ENCODE measurements at regions not wholly inside any gene's neighbourhood (a gene's known extent, or its start where the extent isn't known, plus 50 kb on each side); places are given as distances from the start of the nearest gene placed in this dataset.
"Not testable (repeated sequence)": the region's sequence is repeated elsewhere in the genome, so short reads cannot be mapped to it uniquely, and the experiment has no call there.

- Mint-ChIP-seq H3K9me3 (peaks cover 2 to 5% (median 4%) of the 10 kb centered on the region in 3 donors), H3K27me3 (peaks cover 3 to 5% of the 10 kb centered on the region in 2 donors), H3K36me3 (no peaks in the 10 kb centered on the region), H3K27ac (no peak overlapping the region), H3K4me1 (no peaks in the 10 kb centered on the region), H3K4me3 (no peak overlapping the region)
- ChIA-PET CTCF (no interaction called here), POLR2A (interaction anchor here in 1 of 2 donors (0.6 kb wide), 1 partner anchor 26 kb away, joined by 3 read pairs; no protein-coding TSS in a partner anchor)
- Histone ChIP-seq H3K9me3 (no peaks in the 10 kb centered on the region), H3K27me3 (replicated peaks in 1 of 2; ENCODE audit: control insufficient read depth in 2 of 2, extremely low read depth in 1 of 2, insufficient read depth in 2 of 2, low read length in 1 of 2) (peaks cover 0 to 4% of the 10 kb centered on the region in 2 experiments), H3K4me3 (ENCODE audit: control insufficient read depth in 1 of 2, extremely low read depth in 1 of 2, low read length in 1 of 2) (no peak overlapping the region), H3K36me3 (ENCODE audit: control insufficient read depth in 2 of 2, extremely low read depth in 1 of 2, insufficient read depth in 1 of 2, low read length in 1 of 2) (no peaks in the 10 kb centered on the region), H3K4me1 (ENCODE audit: control insufficient read depth in 1 of 2, extremely low read depth in 1 of 2, insufficient read depth in 2 of 2, low read length in 2 of 2) (no peaks in the 10 kb centered on the region), H3K27ac (ENCODE audit: low read length) (no peak overlapping the region)
- DNase-seq (no peak), ATAC-seq (replicated peaks in 1 of 4) (no peak)
- no CpG with 5 or more reads among the region's 7 CpGs for WGBS (ENCODE audit: insufficient coverage)
These were observed 117.7 kb upstream of the CCDC90B start for GRCh38 chr11:83403691-83404389.

GRCh38 chr11:83401506-83402225 lies 115.5 kb upstream of the CCDC90B start:
- Histone ChIP-seq H3K9me3 (no peaks in the 10 kb centered on the region), H3K27ac (ENCODE audit: low read length) (no peak overlapping the region), H3K4me1 (ENCODE audit: control insufficient read depth in 1 of 2, extremely low read depth in 1 of 2, insufficient read depth in 2 of 2, low read length in 2 of 2) (no peaks in the 10 kb centered on the region), H3K36me3 (ENCODE audit: control insufficient read depth in 2 of 2, extremely low read depth in 1 of 2, insufficient read depth in 1 of 2, low read length in 1 of 2) (no peaks in the 10 kb centered on the region), H3K4me3 (ENCODE audit: control insufficient read depth in 1 of 2, extremely low read depth in 1 of 2, low read length in 1 of 2) (no peak overlapping the region), H3K27me3 (replicated peaks in 1 of 2; ENCODE audit: control insufficient read depth in 2 of 2, extremely low read depth in 1 of 2, insufficient read depth in 2 of 2, low read length in 1 of 2) (no peaks in the 10 kb centered on the region)
- ChIA-PET POLR2A (no interaction called here), CTCF (no interaction called here)
- ATAC-seq (replicated peaks in 1 of 4) (no peak), DNase-seq (no peak)
- no peaks in the 10 kb centered on the region for H3K4me1 Mint-ChIP-seq
- no peaks in the 10 kb centered on the region for H3K36me3 Mint-ChIP-seq
- no peak overlapping the region for H3K27ac Mint-ChIP-seq
- H3K4me3 Mint-ChIP-seq, result no peak overlapping the region
- peaks cover 2 to 9% (median 5%) of the 10 kb centered on the region in 3 donors for H3K9me3 Mint-ChIP-seq
- 83% methylated on average over 1 of the region's 1 CpG for WGBS (ENCODE audit: insufficient coverage)
- H3K27me3 Mint-ChIP-seq, result peaks cover 3 to 4% of the 10 kb centered on the region in 2 donors

GRCh38 chr11:83394331-83394730 lies 108.2 kb upstream of the CCDC90B start:
- H3K4me3 Mint-ChIP-seq, result no peak overlapping the region
- peaks cover 5 to 17% (median 12%) of the 10 kb centered on the region in 3 donors for H3K9me3 Mint-ChIP-seq
- DNase-seq (no peak), ATAC-seq (replicated peaks in 1 of 4) (no peak)
- ChIA-PET POLR2A (no interaction called here), CTCF (no interaction called here)
- no CpG with 5 or more reads among the region's 1 CpG for WGBS (ENCODE audit: insufficient coverage)
- Histone ChIP-seq H3K4me1 (ENCODE audit: control insufficient read depth in 1 of 2, extremely low read depth in 1 of 2, insufficient read depth in 2 of 2, low read length in 2 of 2) (no peaks in the 10 kb centered on the region), H3K36me3 (ENCODE audit: control insufficient read depth in 2 of 2, extremely low read depth in 1 of 2, insufficient read depth in 1 of 2, low read length in 1 of 2) (no peaks in the 10 kb centered on the region), H3K9me3 (no peaks in the 10 kb centered on the region), H3K27ac (ENCODE audit: low read length) (no peak overlapping the region), H3K27me3 (replicated peaks in 1 of 2; ENCODE audit: control insufficient read depth in 2 of 2, extremely low read depth in 1 of 2, insufficient read depth in 2 of 2, low read length in 1 of 2) (no peaks in the 10 kb centered on the region), H3K4me3 (ENCODE audit: control insufficient read depth in 1 of 2, extremely low read depth in 1 of 2, low read length in 1 of 2) (no peak overlapping the region)
- H3K27me3 Mint-ChIP-seq, result peaks cover 0 to 4% of the 10 kb centered on the region in 2 donors
- H3K4me1 Mint-ChIP-seq, result no peaks in the 10 kb centered on the region
- H3K27ac Mint-ChIP-seq, result no peak overlapping the region
- no peaks in the 10 kb centered on the region for H3K36me3 Mint-ChIP-seq

- Histone ChIP-seq H3K4me1 (ENCODE audit: control insufficient read depth in 1 of 2, extremely low read depth in 1 of 2, insufficient read depth in 2 of 2, low read length in 2 of 2) (no peaks in the 10 kb centered on the region), H3K9me3 (no peaks in the 10 kb centered on the region), H3K4me3 (ENCODE audit: control insufficient read depth in 1 of 2, extremely low read depth in 1 of 2, low read length in 1 of 2) (no peak overlapping the region), H3K27ac (ENCODE audit: low read length) (no peak overlapping the region), H3K36me3 (ENCODE audit: control insufficient read depth in 2 of 2, extremely low read depth in 1 of 2, insufficient read depth in 1 of 2, low read length in 1 of 2) (no peaks in the 10 kb centered on the region), H3K27me3 (replicated peaks in 1 of 2; ENCODE audit: control insufficient read depth in 2 of 2, extremely low read depth in 1 of 2, insufficient read depth in 2 of 2, low read length in 1 of 2) (no peaks in the 10 kb centered on the region)
- DNase-seq (no peak), ATAC-seq (replicated peaks in 1 of 4) (no peak)
- H3K4me3 Mint-ChIP-seq, result no peak overlapping the region
- peaks cover 0 to 4% of the 10 kb centered on the region in 2 donors for H3K27me3 Mint-ChIP-seq
- POLR2A ChIA-PET, result no interaction called here
- WGBS (ENCODE audit: insufficient coverage), result no CpG with 5 or more reads among the region's 1 CpG
- no peaks in the 10 kb centered on the region for H3K4me1 Mint-ChIP-seq
- no peaks in the 10 kb centered on the region for H3K36me3 Mint-ChIP-seq
- H3K9me3 Mint-ChIP-seq, result peaks cover 7 to 26% (median 8%) of the 10 kb centered on the region in 3 donors
- H3K27ac Mint-ChIP-seq, result no peak overlapping the region
- CTCF ChIA-PET, result interaction anchor here (0.5 to 0.7 kb wide), 2 partner anchors 401 to 466 kb away, joined by 3 to 5 read pairs; no protein-coding TSS in a partner anchor
These were observed 106.4 kb upstream of the CCDC90B start for GRCh38 chr11:83392556-83392955.

GRCh38 chr11:83389975-83390374 lies 103.8 kb upstream of the CCDC90B start:
- H3K36me3 ChIP-seq (ENCODE audit: control insufficient read depth in 2 of 2, extremely low read depth in 1 of 2, insufficient read depth in 1 of 2, low read length in 1 of 2), result no peaks in the 10 kb centered on the region
- no peaks in the 10 kb centered on the region for H3K9me3 ChIP-seq
- no peak overlapping the region for H3K4me3 ChIP-seq (ENCODE audit: control insufficient read depth in 1 of 2, extremely low read depth in 1 of 2, low read length in 1 of 2)
- ChIA-PET CTCF (no interaction called here), POLR2A (no interaction called here)
- no peaks in the 10 kb centered on the region for H3K4me1 ChIP-seq (ENCODE audit: control insufficient read depth in 1 of 2, extremely low read depth in 1 of 2, insufficient read depth in 2 of 2, low read length in 2 of 2)
- no peak overlapping the region for H3K4me3 Mint-ChIP-seq
- H3K36me3 Mint-ChIP-seq, result no peaks in the 10 kb centered on the region
- H3K4me1 Mint-ChIP-seq, result no peaks in the 10 kb centered on the region
- 40% methylated on average over 1 of the region's 1 CpG for WGBS (ENCODE audit: insufficient coverage)
- no peaks in the 10 kb centered on the region for H3K27me3 ChIP-seq (replicated peaks in 1 of 2; ENCODE audit: control insufficient read depth in 2 of 2, extremely low read depth in 1 of 2, insufficient read depth in 2 of 2, low read length in 1 of 2)
- DNase-seq (no peak), ATAC-seq (replicated peaks in 1 of 4) (no peak)
- H3K27ac Mint-ChIP-seq, result no peak overlapping the region
- no peak overlapping the region for H3K27ac ChIP-seq (ENCODE audit: low read length)
- H3K27me3 Mint-ChIP-seq, result peaks cover 0 to 4% of the 10 kb centered on the region in 2 donors
- H3K9me3 Mint-ChIP-seq, result peaks cover 15 to 51% (median 26%) of the 10 kb centered on the region in 3 donors

GRCh38 chr11:83383838-83384237 lies 97.7 kb upstream of the CCDC90B start:
- DNase-seq; H3K27ac ChIP-seq (ENCODE audit: low read length); H3K36me3 ChIP-seq (ENCODE audit: control insufficient read depth in 2 of 2, extremely low read depth in 1 of 2, insufficient read depth in 1 of 2, low read length in 1 of 2); H3K4me3 ChIP-seq (ENCODE audit: control insufficient read depth in 1 of 2, extremely low read depth in 1 of 2, low read length in 1 of 2); H3K4me1 ChIP-seq (ENCODE audit: control insufficient read depth in 1 of 2, extremely low read depth in 1 of 2, insufficient read depth in 2 of 2, low read length in 2 of 2); H3K27ac Mint-ChIP-seq; ATAC-seq (replicated peaks in 1 of 4); H3K27me3 ChIP-seq (replicated peaks in 1 of 2; ENCODE audit: control insufficient read depth in 2 of 2, extremely low read depth in 1 of 2, insufficient read depth in 2 of 2, low read length in 1 of 2); CTCF ChIA-PET; H3K9me3 ChIP-seq; H3K4me3 Mint-ChIP-seq; H3K27me3 Mint-ChIP-seq; H3K4me1 Mint-ChIP-seq; POLR2A ChIA-PET: not testable (repeated sequence)
- Mint-ChIP-seq H3K9me3 (peaks cover 16 to 58% (median 29%) of the 10 kb centered on the region in 3 donors), H3K36me3 (peaks cover 13% of the 10 kb centered on the region)
- WGBS (ENCODE audit: insufficient coverage), result no CpG with 5 or more reads among the region's 1 CpG
